Peyer's patch (tissue), 4 donors: ENCODE measurements at regions not wholly inside any gene's neighbourhood (a gene's known extent, or its start where the extent isn't known, plus 50 kb on each side); places are given as distances from the start of the nearest gene placed in this dataset.

Experiments
- CTCF ChIP-seq, 6 experiments: fragments of 450-650 bp in 4 of 6; fragments of 200-600 bp in 2 of 6; sonication (generic) in 1 of 6; IDR thresholded peaks; one replicate each; pipeline ENCODE4 v1.5.1; 2017 to 2019; ENCODE audit warnings: antibody characterized with exemption in 6 of 6, mild to moderate bottlenecking in 3 of 6, moderate library complexity in 1 of 6
- POLR2A ChIP-seq, 2 donors: fragments of 450-650 bp; IDR thresholded peaks; one replicate each; pipeline ENCODE4 v1.5.1; 2017; ENCODE audit warnings: antibody characterized with exemption in 2 of 2, mild to moderate bottlenecking in 2 of 2, moderate library complexity in 2 of 2

DNA sequence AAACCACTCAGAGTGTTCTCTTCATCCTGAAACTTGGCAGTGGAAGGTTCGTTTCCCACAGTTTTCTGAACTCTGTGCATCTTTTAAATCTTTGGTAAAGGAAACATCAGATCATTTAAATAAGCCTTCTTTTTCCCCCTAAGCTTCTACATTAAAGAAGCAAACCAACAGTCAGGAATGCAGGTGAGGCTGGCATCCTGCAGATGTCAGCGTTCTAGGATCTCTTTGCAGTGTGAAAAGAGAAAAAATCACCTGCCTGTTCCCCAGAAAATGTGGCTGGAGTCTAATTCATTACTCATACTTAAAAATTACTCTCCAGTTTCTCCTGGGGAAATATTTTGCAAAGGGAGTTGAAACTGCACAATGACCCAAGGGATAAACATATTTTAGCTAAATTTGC is 64.5 kb upstream of the ZCCHC2 start:
- TF ChIP-seq CTCF (IDR thresholded peaks at IDR 0.05) (peak in 1 of 6 experiments; percentile 13), POLR2A (IDR thresholded peaks at IDR 0.05) (no peak)
